GM19238 (cell line): ENCODE measurements at regions not wholly inside any gene's neighbourhood (a gene's known extent, or its start where the extent isn't known, plus 50 kb on each side); places are given as distances from the start of the nearest gene placed in this dataset.
"Not testable (repeated sequence)": the region's sequence is repeated elsewhere in the genome, so short reads cannot be mapped to it uniquely, and the experiment has no call there.

Source experiments
- DNase-seq: peaks from one replicate; pipeline ENCODE4 v3.0.0; 2011; ENCODE audit warnings: low spot score; ENCODE audit not compliant: insufficient read length

DNA sequence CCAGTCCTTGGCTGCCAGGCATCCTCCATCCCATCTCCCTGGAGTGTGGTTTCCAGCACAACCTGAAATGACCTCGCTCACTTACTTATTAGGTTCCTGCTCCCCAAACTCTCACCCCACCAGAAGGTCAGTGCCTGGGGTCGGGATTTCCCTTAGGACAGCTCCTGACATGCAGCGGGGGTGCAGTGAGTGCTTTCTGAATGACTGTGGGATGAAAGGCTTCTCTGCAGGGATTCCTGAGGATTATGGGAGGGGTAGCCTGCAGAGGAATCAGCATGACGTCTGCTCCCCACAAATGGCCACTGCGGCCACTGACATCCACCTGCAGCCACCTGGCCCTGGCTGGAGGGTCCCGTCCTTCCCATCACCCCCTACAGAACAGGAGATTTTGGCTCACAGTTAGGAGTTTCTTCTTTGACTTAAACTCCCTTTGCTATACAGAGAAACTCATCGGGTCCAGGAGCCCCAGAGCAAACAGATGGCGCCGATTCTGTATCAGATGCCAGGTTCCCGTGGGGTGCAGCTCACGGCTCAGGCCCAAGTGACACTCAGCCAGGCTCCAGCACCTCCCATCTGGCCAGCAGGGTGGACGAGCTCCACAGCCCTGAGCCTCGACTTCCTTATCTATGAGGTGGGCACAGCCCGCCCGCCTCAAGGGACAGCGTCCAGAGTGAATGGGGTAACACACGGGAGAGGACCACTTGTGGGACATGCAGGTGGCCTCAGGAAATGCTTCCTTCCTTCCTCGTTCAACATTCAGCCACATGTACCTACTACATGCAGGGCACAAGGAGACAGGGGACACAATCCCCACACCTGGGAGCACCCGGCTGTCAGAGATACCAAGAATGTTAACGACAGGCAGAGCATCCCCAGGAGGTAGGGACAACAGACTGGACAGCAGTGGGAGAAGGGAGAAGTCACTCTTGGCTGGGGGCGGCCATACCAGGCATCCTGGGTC lies 69.8 kb downstream of the RMI2 start:
- DNase-seq: no peak

DNA sequence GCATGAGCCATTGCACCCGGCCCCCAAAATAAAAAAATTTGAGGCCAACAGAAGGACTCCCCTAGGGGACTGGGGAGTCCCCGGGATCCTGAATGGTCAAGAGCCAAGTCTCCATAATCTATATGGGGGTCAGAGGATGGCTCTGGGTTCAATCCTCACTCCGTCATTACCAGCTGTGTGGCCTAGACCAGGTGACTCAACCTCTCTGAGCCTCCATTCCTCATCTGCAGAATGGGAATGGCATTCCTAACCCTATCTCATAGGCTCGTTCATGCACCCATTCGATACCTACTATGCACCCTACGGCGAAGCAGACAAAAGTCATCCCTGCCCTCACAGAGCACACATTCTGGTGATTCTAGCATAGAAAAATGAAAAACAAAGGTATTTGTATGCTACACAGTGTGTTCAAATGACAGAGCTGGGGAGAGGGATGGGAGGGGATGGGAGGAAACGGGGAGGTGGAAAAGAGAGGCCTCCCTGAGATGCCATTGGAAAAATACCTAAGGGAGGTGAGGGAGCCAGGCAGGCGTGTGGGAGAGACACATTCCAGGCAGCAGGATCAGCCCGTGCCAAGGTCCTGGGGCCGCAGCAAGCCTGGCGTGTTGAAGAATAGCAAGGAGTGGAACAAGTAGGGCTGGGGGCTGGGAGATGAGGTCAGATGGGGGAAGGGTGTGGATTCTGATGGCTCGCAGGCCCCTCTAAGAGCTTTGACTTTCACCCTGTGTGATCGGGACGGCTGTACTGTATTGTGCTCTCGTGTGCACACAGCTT lies 71.2 kb downstream of the RMI2 start:
- no peak for DNase-seq

DNA sequence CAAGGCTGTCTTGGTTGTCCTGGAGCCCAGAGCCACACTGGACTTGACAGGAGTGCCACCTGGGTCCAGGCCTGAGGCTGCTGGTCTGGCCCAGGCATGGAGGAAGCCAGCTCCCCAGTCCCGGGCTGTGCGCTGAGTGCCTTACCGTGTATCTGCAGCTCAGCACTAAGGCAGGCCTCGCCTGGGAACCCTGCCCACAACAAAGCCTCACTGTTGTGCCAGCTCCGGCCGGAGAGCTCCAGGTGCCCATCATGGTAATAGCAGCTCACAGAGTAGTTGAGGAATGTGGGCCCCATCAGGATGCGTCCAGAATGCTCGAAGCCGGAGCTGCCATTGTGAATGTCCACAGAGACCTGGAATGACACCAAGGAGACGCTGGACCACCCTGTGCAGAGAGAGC lies 72.2 kb downstream of the RMI2 start:
- no peak for DNase-seq

DNA sequence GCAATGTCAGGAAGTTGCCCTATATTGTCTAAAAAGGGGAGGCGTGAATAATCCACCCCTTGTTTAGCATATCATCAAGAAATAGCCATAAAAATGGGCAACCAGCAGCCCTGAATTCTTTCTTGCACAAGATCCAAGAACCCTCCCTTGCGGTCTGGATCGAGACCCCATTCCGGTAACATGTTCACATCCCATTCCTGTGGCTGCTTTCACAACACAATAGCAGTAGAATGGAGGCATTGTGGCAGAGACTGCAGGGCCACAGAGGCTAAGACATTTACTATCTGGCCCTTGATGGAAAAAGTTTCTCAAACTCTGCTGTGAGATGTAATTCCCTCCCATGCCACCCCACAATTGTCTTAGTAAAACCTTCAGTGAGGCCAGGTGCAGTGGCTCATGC lies 73.2 kb downstream of the RMI2 start:
- no peak for DNase-seq

DNA sequence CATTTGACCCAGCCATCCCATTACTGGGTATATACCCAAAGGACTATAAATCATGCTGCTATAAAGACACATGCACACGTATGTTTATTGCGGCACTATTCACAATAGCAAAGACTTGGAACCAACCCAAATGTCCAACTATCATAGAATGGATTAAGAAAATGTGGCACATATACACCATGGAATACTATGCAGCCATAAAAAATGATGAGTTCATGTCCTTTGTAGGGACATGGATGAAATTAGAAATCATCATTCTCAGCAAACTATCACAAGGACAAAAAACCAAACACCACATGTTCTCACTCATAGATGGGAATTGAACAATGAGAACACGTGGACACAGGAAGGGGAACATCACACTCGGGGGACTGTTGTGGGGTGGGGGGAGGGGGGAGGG lies 74.8 kb downstream of the RMI2 start:
- not testable (repeated sequence) for DNase-seq

DNA sequence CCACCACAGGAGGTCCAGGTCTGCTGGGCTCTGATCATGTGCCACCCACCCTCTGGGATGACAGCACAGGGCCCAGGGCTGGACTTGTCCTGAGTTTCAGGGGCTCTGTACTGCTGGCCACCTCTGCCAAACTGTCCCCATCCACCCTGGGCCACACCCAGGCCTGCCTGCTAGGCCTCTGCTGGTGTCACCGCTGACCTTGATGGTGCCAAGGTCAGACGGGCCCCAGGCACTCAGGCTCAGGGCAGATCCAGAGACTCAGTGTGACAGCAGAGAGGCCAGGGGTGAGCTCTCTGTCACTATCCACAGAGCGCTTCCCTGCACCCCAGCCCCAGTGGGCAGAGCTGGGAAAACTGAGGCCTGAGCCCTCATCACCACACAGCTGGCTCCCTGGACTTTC lies 75.6 kb downstream of the RMI2 start:
- no peak for DNase-seq

DNA sequence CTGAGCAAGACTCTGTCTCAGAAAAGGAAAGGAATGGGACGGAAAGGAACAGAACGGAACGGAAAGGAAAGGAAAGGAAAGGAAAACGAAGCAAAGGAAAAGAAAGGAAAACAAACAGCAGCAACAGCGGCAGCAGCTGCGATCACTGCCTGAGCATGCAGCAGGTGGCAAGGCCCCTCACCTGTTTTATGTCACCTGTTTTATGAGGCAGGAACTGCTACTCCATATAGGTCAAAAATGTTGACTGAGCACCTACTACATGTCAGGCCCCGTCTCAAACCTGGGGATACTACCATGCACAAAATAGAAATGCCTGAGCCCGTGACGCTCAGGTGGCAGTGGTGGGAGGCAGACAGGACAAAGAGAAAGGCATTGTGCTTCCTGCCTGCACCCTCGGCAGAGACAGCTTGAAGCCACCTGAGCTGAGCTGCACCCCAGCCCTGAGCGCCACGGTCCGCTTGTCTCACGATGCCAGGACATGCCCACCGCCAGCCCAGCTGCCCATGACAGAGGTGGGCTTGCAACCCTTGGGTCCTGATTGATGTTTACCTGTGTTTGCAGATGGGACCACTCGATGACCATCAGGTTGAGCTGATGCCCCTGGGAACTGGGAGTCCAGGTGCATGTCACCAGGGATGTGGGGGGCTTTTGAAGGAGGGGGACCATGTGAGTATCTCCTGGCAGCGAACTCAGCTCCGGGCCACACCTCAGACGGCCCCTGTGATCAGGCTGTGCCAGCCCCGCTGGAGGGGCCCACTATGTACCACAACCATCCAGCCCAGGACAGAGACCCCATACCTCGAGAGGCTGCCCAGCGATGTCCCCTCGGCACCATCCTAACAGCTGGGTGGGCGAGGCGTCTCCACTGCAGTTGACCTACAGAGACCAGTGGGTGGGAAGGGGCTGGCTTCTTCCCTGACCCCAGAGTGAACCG lies 77.4 kb downstream of the RMI2 start:
- DNase-seq: no peak

DNA sequence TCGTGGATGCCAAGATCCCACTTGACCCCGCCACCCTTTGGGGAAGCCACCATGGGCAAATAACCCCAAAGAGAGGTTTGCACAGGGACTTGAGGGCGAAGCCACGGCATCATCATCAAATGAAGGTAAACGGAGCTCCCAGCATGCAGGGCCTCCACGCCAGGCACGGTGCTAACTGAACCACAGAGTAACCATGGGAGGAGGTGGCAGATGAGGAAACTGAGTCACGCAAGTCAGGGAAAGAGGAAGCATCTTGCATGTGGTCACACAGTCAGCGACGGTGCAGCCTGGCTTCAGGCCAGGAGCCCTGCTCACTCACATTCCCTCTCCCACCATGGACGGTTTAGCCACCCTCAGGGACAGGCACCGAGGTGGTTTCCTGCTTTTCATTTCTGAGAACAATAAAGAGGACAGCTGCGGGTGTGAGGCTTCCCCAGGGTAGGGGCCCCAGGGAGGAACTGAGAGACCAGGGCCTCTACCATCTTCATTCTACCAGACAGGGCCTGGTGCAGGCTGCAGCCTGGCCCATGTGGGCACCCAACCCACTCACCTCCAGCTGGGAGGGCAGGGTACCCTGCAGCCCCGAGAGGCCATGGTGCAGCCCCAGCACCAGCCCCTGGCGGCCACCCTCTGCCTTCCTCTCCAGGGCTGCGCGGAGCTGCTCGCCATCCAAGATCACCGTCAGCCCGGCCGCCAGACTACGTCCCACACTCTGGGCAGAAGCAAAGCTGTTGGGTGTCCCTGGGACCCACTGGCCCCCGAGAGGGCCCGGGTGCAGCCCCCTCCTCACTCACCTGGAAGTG lies 78.3 kb downstream of the RMI2 start:
- DNase-seq: no peak

DNA sequence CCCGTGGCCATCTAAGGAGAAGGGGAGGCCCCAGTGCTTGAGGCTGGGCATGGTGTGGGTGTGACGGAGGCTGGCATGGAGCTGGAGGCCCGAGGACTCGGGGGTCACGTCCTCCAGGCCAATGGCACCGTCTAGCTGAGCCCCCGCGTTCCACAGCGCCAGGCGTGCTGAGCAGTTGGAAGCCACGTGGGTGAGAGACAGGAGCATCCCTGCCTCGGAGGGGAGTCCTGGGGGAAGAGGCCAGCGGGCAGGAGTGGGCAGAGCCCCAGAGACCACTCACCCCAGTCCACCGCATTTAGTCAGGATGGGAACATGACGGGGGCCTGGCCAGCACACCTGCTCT lies 78.8 kb downstream of the RMI2 start:
- no peak for DNase-seq

DNA sequence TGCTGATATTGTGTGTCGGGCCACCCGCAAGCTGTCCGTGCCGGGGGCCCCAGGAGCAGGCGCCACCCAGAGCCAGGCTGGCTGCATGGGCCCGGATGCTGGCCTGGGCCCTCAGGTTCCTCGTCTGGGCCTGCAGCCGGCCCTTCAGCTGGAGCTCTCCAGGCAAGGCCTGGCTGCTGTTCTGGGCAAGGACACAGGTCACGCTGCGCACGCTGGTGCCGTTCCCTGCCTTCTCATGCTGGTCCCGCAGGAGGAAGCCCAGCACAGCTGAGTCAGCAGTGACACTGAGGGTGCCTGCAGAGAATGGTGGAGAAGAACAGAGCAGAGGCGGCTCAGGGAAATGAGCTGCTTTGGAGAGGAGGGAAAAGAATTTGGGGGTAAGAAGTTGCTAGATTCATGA lies 79.9 kb downstream of the RMI2 start:
- no peak for DNase-seq

DNA sequence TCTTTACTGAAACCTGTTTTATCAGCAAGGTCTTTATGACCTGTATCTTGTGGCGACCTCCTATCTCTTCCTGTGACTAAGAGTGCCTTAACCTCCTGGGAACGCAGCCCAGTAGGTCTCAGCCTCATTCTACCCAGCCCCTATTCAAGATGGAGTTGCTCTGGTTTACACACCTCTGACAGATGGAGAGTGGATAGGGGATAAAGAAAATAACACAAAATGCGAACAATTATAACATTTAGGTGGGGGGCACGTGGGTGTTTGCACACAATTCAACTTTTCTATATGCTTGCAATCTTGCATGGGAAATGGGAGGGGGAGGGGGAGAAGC lies 83.3 kb downstream of the RMI2 start:
- no peak for DNase-seq

DNA sequence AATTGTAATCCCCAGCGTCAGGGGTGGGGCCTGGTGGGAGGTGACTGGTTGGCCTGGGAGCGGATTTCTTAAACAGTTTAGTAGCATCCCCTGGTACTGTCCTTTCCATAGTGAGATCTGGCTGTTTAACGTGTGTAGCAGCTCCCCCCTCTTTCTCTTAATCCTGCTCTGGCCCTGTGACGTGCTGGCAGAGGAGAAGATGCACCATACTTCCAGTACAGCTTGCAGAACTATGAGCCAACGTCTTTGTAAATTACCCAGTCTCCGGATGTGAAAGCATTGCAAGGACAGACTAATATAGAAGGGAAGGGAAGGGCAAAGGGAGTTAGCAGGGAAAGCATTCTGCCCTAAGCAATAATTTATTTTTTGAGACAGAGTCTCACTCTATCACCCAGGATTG lies 83.9 kb downstream of the RMI2 start:
- DNase-seq: no peak

DNA sequence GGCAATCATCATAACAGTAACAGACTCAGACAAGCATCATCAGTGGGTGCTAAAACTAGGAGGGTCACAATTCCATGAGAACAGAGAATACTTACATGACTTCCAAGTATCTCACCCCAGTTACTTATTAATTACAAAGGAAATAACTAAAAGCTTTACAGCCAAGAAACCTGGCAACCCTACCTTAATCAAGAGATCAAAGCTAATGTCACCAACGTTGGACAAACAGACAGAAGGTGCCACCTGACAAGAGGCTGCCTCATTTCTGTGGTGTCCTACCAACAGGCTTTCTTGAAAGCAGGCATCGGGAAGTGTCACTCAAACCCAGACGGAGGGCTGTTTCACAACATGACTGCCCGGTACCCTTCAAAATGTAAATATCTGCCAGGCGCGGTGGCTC lies 84.6 kb downstream of the RMI2 start:
- no peak for DNase-seq

DNA sequence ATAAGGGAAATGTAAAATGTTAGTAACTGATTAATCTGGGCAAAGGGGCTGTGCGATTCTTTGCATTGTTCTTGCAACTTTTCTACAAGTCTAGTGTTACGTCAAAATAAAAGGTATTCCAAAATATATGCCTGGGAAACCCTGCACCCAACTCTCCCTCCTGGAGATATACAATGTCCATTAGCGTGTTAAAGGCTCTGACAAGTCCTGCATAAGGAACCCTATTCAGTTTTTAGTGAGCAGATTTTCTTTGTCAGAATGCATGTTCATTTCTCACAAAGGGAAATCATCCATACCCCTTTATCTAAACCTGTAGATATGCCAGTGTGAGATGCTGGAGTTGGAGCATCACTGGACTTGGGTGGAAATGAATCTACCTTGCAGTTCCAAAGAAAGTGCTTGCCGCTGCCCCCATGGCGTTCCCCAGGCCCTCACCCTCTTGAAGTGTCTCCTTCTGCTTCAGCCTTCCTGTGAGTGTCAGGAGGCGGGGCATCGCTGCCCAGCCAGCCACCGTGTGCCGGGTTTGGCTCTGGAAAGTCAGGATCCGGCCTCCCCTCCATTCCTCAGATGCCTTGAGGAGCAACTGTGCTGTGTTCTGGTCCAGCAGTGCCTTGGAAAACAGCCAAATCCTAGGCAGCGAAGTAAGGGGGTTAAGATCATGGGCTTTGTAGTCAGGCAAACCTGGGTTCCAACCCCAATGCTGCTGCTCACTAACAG lies 85.5 kb downstream of the RMI2 start:
- no peak for DNase-seq

DNA sequence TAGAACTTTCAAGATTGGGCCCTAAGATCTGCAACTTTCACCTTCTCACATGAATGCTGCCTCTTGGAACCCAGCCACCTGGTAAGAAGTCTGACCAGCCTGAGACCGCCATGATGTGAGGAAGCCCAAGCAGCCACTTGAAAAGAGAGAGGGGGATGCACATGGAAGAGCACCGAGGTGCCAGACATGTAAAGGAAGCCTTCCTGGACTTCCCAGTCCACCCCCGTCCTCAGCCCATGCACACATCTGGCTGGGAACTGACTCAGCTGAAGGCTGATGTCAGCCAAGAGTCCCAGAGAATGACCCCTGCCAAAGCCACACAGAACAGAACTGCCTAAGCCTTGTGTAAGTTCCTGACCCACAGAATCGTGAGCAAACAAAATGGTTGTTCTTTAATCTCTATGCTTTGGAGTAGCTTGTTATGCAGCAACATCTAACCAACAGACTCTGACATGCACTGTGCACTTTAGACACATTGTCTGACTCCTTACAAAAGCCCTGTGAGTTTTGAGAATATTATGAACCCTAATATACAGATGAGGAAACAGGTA lies 86.7 kb downstream of the RMI2 start:
- DNase-seq: no peak

DNA sequence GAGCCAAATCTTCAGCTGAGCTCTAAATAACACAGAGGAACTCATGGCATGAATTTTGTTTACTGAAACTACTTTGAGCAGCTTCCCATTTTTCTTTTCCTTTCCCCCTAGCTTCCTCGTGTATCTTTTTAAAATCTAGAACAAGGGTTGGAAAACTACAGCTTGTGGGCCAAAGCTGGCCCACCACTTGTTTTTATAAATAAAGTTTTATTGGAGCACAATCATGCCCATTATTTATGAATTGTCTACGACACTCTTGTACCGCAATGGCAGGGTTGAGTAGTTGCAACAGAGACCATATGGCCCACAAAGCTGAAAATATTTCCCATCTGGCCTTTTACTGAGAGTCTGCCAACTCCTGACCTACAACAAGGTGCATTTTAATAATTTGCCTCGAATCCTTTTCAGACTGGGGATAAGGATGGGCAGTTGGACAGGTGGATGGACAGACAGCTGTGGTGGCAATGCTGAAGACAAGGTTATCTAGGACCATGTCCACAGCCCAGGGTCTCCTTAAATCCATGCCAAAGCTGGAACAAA lies 87.7 kb downstream of the RMI2 start:
- DNase-seq: no peak

DNA sequence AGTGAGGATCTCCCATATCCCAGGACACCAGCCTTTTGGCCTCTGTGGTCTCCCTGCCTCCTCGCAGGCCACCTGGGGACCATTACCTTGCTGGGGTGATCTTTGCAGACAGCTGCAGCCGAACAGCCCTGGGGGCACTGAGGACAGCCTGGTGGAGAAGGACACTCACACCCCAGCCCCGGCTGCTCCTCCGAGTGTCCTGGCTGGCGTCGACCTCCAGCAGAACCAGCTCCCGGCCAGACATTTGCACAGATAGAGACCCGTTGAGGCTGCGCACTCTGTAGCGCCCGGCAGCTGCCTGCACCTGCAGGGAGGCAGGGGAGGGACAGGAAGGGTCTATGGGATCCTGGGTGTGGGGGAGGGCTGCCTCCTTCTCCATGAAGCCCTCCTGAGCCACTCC lies 90.3 kb downstream of the RMI2 start:
- DNase-seq: no peak

DNA sequence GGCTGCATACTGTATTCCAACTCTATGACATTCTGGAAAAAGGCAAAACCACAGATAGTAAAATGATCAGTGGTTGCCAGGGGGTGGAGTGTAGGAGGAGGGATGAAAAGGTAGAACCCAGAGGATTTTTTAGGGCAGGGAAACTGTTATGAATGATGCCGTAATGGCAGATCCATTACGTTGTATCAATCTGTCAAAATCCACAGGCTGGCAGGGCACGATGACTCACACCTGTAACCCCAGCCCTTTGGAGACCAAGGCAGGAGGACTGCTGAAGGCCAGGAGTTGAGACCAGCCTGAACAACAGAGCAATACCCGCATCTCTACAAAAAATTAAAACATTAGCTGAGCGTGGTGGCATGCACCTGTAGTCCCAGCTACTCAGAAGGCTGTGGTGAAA lies 91.8 kb downstream of the RMI2 start:
- no peak for DNase-seq

DNA sequence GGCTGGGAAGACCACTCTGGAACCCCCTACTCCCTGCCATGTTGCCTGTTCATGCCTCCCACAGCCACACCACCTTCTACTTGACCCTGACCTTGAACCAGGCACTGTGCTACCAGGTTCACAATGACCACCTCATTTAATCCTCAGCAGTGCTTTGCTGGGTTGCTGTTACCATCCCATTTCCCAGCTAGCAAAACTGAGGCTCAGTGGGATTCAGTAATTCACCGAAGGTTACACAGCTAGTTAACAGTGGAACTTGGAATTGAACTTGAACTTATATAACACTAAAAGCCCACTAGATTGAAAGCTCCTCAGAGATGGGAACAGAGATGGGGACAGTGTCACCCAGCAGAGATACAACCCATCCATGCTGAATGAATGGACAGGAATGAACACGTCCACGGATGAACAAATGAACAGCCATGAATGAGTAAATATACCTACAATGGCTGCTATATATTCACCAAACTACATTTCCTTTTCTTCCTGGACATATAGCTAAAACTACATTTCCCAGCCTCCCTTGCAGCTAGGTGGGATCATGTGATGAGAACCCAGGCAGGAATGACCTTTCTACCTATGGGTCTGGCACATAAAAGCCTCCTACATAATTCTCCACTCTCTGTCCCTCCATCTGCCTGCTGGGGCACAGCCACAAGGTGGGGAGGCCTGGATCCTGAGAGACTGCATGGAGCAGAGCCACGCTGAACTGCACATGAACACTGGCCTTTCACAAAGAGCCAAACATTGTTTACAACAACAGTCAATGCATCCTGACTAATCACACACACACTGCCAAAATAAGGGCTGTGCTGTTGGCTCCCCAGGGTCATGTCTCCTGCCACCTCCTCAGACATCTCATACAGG lies 94.8 kb downstream of the RMI2 start:
- no peak for DNase-seq
